ENCODE measurements at regions not wholly inside any gene's neighbourhood (a gene's known extent, or its start where the extent isn't known, plus 50 kb on each side); places are given as distances from the start of the nearest gene placed in this dataset.

GRCh38 chrX:55167901-55168300 lies 52.2 kb upstream of the PAGE5 start:
- TF ChIP-seq CTCF (conservative IDR thresholded peaks at IDR 0.05) = no peak
- TF ChIP-seq ZFX (IDR thresholded peaks at IDR 0.05) = no peak
